ENCODE measurements at regions not wholly inside any gene's neighbourhood (a gene's known extent, or its start where the extent isn't known, plus 50 kb on each side); places are given as distances from the start of the nearest gene placed in this dataset.

DNA sequence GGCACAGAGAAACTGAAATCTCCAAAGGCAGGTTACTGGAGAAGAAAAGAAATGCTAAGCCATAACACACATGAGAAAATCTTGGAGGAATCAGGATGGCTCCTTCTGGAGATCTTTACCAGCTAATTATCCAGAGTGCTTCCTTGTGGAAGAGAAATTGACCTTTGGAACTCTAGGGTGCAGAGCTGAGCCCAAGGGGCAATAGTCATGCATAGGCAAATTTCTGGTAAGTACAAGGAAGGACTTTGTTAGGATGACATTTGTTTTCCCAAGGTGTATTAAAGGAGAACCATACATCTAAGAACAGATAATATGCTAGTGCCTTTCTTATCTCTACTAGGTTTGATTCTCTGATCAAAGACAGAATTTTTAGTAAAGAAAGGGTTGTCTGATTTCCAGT lies 670.6 kb downstream of the DHX35 start:
- H4K20me1 ChIP-seq (ENCODE audit: insufficient read depth, low read length, poor library complexity, severe bottlenecking), result no peaks in the 10 kb centered on the region
- no peak overlapping the region for H3K9ac ChIP-seq (ENCODE audit: low read depth, low read length, poor library complexity, severe bottlenecking)
- no peak overlapping the region for H2AFZ ChIP-seq (ENCODE audit: low read length)
- H3K4me2 ChIP-seq (ENCODE audit: low read depth, low read length, poor library complexity, severe bottlenecking), result no peak overlapping the region
- no peaks in the 10 kb centered on the region for H3K9me3 ChIP-seq (ENCODE audit: insufficient read depth, low read depth, low read length)
- H3K4me1 ChIP-seq (ENCODE audit: insufficient read depth, low read length, poor library complexity, severe bottlenecking), result no peaks in the 10 kb centered on the region
- H3F3A ChIP-seq (ENCODE audit: low read depth), result no peaks in the 10 kb centered on the region
- no peaks in the 10 kb centered on the region for H3K27me3 ChIP-seq (ENCODE audit: insufficient read depth, low read length, poor library complexity, severe bottlenecking)
- TF ChIP-seq EZH2phosphoT487 (IDR thresholded peaks at IDR 0.05; ENCODE audit: borderline replicate concordance), result no peak
- no peak for TF ChIP-seq CTCF (conservative IDR thresholded peaks at IDR 0.05; ENCODE audit: low read length)
- no peak overlapping the region for H3K4me3 ChIP-seq (ENCODE audit: low read length, poor library complexity, severe bottlenecking)
- no peaks in the 10 kb centered on the region for H3K79me2 ChIP-seq (ENCODE audit: insufficient read depth, low read length)
- no peaks in the 10 kb centered on the region for H3K36me3 ChIP-seq (ENCODE audit: insufficient read depth, low read length)
- no peaks in the 10 kb centered on the region for H3K9me2 ChIP-seq (replicated peaks; ENCODE audit: low read depth, low read length)

DNA sequence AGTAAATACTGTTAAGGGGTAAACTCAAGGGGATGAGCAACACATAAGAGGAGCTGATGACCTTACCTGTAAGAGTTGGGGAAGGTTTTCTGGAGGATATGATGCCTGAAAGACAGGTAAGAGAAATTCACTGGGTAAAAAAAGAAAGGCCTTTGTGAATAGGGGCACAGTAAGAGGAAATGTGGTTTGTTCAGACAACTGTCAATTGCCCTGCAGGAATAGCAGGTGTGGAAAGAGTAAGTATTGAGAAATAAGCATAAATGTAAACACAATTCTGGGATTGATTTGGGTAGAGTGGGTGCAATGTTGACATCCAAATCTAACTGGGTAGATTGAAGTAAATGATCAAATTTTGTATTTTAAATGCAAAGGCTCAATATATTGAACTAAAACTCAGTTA lies 670.0 kb downstream of the DHX35 start:
- H3K79me2 ChIP-seq (ENCODE audit: insufficient read depth, low read length), result no peaks in the 10 kb centered on the region
- H2AFZ ChIP-seq (ENCODE audit: low read length), result no peak overlapping the region
- TF ChIP-seq EZH2phosphoT487 (IDR thresholded peaks at IDR 0.05; ENCODE audit: borderline replicate concordance) (no peak), CTCF (conservative IDR thresholded peaks at IDR 0.05; ENCODE audit: low read length) (no peak)
- no peaks in the 10 kb centered on the region for H3K27me3 ChIP-seq (ENCODE audit: insufficient read depth, low read length, poor library complexity, severe bottlenecking)
- H3K4me1 ChIP-seq (ENCODE audit: insufficient read depth, low read length, poor library complexity, severe bottlenecking), result no peaks in the 10 kb centered on the region
- no peaks in the 10 kb centered on the region for H4K20me1 ChIP-seq (ENCODE audit: insufficient read depth, low read length, poor library complexity, severe bottlenecking)
- no peaks in the 10 kb centered on the region for H3K9me2 ChIP-seq (replicated peaks; ENCODE audit: low read depth, low read length)
- H3K36me3 ChIP-seq (ENCODE audit: insufficient read depth, low read length), result no peaks in the 10 kb centered on the region
- no peak overlapping the region for H3K4me2 ChIP-seq (ENCODE audit: low read depth, low read length, poor library complexity, severe bottlenecking)
- H3K4me3 ChIP-seq (ENCODE audit: low read length, poor library complexity, severe bottlenecking), result no peak overlapping the region
- no peaks in the 10 kb centered on the region for H3F3A ChIP-seq (ENCODE audit: low read depth)
- H3K9ac ChIP-seq (ENCODE audit: low read depth, low read length, poor library complexity, severe bottlenecking), result no peak overlapping the region
- no peaks in the 10 kb centered on the region for H3K9me3 ChIP-seq (ENCODE audit: insufficient read depth, low read depth, low read length)

- Histone ChIP-seq H2AFZ (ENCODE audit: low read length) (no peak overlapping the region), H3K4me3 (ENCODE audit: low read length, poor library complexity, severe bottlenecking) (no peak overlapping the region), H3K9me3 (ENCODE audit: insufficient read depth, low read depth, low read length) (no peaks in the 10 kb centered on the region), H3K9ac (ENCODE audit: low read depth, low read length, poor library complexity, severe bottlenecking) (no peak overlapping the region), H3K4me1 (ENCODE audit: insufficient read depth, low read length, poor library complexity, severe bottlenecking) (no peaks in the 10 kb centered on the region), H3F3A (ENCODE audit: low read depth) (no peaks in the 10 kb centered on the region), H3K27me3 (ENCODE audit: insufficient read depth, low read length, poor library complexity, severe bottlenecking) (no peaks in the 10 kb centered on the region), H3K79me2 (ENCODE audit: insufficient read depth, low read length) (no peaks in the 10 kb centered on the region), H3K9me2 (replicated peaks; ENCODE audit: low read depth, low read length) (no peaks in the 10 kb centered on the region), H4K20me1 (ENCODE audit: insufficient read depth, low read length, poor library complexity, severe bottlenecking) (no peaks in the 10 kb centered on the region), H3K4me2 (ENCODE audit: low read depth, low read length, poor library complexity, severe bottlenecking) (no peak overlapping the region), H3K36me3 (ENCODE audit: insufficient read depth, low read length) (no peaks in the 10 kb centered on the region)
- TF ChIP-seq CTCF (conservative IDR thresholded peaks at IDR 0.05; ENCODE audit: low read length) (no peak), EZH2phosphoT487 (IDR thresholded peaks at IDR 0.05; ENCODE audit: borderline replicate concordance) (no peak)
These were observed 669.4 kb downstream of the DHX35 start for GRCh38 chr20:39631557-39631956.
